ENCODE measurements at regions not wholly inside any gene's neighbourhood (a gene's known extent, or its start where the extent isn't known, plus 50 kb on each side); places are given as distances from the start of the nearest gene placed in this dataset.
"Not testable (repeated sequence)": the region's sequence is repeated elsewhere in the genome, so short reads cannot be mapped to it uniquely, and the experiment has no call there.

GRCh38 chr20:53644108-53644507, 50.5 kb upstream of the ZNF217 start:
- ATAC-seq (replicated peaks in 6 of 8); in situ Hi-C loops (cut with MboI; ENCODE audit: low pct_unique_long_range_greater_than_20kb in 2 of 9, low sequenced_read_pairs in 9 of 9, unreplicated experiment in 9 of 9); H3K4me3 ChIP-seq; H3K27ac ChIP-seq: not testable (repeated sequence)
- WGBS, 10 experiments = 80 to 100% (median 96%) methylated on average over 1 to 6 of the region's 8 CpGs; no CpG with 5 or more reads in 4 of the 10 experiments
- H3K4me1 ChIP-seq (replicated peaks in 1 of 2) = peaks cover 12 to 14% of the 10 kb centered on the region in 2 donors
